Parathyroid adenoma (tissue), 2 donors: ENCODE measurements at regions not wholly inside any gene's neighbourhood (a gene's known extent, or its start where the extent isn't known, plus 50 kb on each side); places are given as distances from the start of the nearest gene placed in this dataset.

ENCODE experiments used
- H2AFZ ChIP-seq: fragments of 300-600 bp; sonication (generic); one replicate; pipeline ENCODE4 v1.7.0; 2017; ENCODE audit warnings: antibody characterized with exemption, mild to moderate bottlenecking
- H3K27ac ChIP-seq: fragments of 300-600 bp; sonication (generic); one replicate; pipeline ENCODE4 v1.7.0; 2017
- H3K27me3 ChIP-seq: fragments of 300-600 bp; sonication (generic); one replicate; pipeline ENCODE4 v1.7.0; 2017; ENCODE audit warnings: low read length; ENCODE audit not compliant: control insufficient read depth, insufficient read depth
- H3K36me3 ChIP-seq: fragments of 300-600 bp; sonication (generic); one replicate; pipeline ENCODE4 v1.7.0; 2017; ENCODE audit warnings: low read length; ENCODE audit not compliant: control insufficient read depth, insufficient read depth
- H3K4me1 ChIP-seq: fragments of 300-600 bp; sonication (generic); one replicate; pipeline ENCODE4 v1.7.0; 2017; ENCODE audit warnings: control low read depth
- H3K4me2 ChIP-seq: fragments of 300-600 bp; sonication (generic); one replicate; pipeline ENCODE4 v1.7.0; 2017; ENCODE audit warnings: low read length
- H3K4me3 ChIP-seq: fragments of 300-600 bp; sonication (generic); one replicate; pipeline ENCODE4 v1.7.0; 2017; ENCODE audit warnings: low read depth, low read length
- H3K79me2 ChIP-seq: fragments of 300-600 bp; sonication (generic); one replicate; pipeline ENCODE4 v1.7.0; 2017; ENCODE audit warnings: control low read depth
- H3K9ac ChIP-seq: fragments of 300-600 bp; sonication (generic); one replicate; pipeline ENCODE4 v1.7.0; 2017; ENCODE audit warnings: mild to moderate bottlenecking
- H3K9me3 ChIP-seq: fragments of 300-600 bp; sonication (generic); one replicate; pipeline ENCODE4 v1.7.0; 2017; ENCODE audit warnings: low read length; ENCODE audit not compliant: control insufficient read depth
- TF ChIP-seq, protein P1 (sequence below): fragments of 300-600 bp; sonication (generic); IDR thresholded peaks from one replicate; pipeline ENCODE4 v1.7.0; 2017; ENCODE audit warnings: antibody characterized with exemption, mild to moderate bottlenecking
- donor health status: primary hyperparathyroidism.

DNA sequence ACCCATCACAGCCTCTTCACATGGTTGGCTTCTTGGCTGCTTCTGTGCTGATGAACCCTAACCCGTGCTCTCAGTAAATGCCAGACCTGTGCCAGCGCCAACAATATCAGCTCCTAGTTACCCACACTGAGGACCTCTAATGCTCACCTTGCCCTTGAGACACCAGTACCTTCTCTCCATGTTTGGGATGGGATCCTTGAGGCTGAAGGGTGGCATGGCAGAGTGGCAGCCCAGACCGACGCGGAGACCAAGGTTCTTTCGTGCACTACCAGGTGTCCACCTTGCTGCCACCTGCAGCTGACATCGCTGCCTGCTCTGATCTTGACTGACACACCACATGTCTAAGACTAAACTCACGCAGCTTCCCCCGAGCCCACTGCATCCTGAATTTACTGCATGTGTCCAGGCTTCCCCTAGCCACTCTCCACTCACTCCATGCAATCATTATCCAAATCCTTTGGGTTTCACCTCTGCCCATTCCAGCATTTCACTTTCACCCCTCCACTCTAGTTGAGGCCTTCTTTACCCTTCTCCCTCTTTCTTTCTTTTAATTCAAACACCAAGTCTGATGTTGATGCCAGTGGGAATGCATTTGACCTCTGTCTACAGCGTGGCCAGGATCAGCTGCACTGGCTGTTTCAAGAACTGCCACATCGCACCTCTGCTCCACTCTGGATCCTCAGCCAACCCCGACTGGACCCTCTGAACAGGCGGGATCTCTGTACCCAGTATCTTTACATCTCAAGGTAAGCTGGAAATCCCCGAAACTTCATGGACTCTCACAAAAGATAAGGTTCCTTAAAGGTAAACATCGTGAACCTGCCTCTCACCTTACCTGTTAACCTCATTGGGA is 294.9 kb downstream of the GLRX3 start:
- Histone ChIP-seq H3K4me1 (no peaks in the 10 kb centered on the region), H3K9me3 (no peaks in the 10 kb centered on the region), H3K27me3 (no peaks in the 10 kb centered on the region), H3K4me3 (no peak overlapping the region), H3K36me3 (no peaks in the 10 kb centered on the region), H3K27ac (no peak overlapping the region), H3K9ac (no peak overlapping the region), H3K4me2 (no peak overlapping the region), H2AFZ (no peak overlapping the region), H3K79me2 (no peaks in the 10 kb centered on the region)
- TF ChIP-seq, protein P1, sequence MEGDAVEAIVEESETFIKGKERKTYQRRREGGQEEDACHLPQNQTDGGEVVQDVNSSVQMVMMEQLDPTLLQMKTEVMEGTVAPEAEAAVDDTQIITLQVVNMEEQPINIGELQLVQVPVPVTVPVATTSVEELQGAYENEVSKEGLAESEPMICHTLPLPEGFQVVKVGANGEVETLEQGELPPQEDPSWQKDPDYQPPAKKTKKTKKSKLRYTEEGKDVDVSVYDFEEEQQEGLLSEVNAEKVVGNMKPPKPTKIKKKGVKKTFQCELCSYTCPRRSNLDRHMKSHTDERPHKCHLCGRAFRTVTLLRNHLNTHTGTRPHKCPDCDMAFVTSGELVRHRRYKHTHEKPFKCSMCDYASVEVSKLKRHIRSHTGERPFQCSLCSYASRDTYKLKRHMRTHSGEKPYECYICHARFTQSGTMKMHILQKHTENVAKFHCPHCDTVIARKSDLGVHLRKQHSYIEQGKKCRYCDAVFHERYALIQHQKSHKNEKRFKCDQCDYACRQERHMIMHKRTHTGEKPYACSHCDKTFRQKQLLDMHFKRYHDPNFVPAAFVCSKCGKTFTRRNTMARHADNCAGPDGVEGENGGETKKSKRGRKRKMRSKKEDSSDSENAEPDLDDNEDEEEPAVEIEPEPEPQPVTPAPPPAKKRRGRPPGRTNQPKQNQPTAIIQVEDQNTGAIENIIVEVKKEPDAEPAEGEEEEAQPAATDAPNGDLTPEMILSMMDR = no peak

DNA sequence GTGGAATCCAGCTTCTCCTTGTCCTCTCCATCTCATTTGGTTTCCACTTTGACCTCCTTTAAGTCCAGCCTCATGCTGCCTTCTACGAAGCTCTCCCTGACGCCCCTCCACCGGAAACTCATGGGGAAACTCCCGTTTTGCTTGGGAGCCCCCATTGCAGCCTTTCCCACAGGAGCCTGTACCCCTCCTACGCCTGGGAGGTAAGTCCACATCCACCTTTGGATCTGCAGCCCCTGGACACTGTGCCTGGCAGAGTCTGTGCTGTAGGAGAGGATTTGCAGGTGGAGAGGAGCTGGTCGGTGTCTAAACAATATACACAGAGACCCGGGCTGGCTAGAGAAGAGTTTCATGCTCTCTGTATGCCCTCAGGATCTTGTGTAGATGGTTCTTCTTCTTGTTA is 296.1 kb downstream of the GLRX3 start:
- Histone ChIP-seq H2AFZ (no peak overlapping the region), H3K4me3 (no peak overlapping the region), H3K27me3 (no peaks in the 10 kb centered on the region), H3K27ac (no peak overlapping the region), H3K36me3 (no peaks in the 10 kb centered on the region), H3K4me2 (no peak overlapping the region), H3K9me3 (no peaks in the 10 kb centered on the region), H3K79me2 (no peaks in the 10 kb centered on the region), H3K4me1 (no peaks in the 10 kb centered on the region), H3K9ac (no peak overlapping the region)
- TF ChIP-seq, protein P1 = no peak

DNA sequence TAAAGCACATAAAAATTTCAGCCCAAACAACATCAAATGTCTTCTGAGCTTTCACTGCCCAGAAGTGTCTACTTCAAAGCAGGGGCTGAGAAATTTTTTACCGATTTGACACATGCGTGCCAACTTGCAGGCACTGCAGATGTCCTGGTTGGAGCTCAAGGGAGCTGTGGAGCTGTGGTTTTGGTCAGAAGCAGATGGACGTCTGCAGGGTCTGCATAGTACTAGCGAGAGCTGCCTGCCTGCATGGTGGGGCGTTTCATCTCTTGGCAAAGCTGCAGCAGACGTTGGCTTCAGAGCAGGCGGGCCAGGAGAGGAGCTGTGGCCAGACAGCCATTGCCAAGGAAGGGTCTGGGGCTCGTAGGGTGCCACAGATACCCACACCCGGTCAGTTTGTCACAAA is 296.7 kb downstream of the GLRX3 start:
- Histone ChIP-seq H3K36me3 (no peaks in the 10 kb centered on the region), H3K27ac (no peak overlapping the region), H3K79me2 (no peaks in the 10 kb centered on the region), H3K9ac (no peak overlapping the region), H3K4me3 (no peak overlapping the region), H3K9me3 (no peaks in the 10 kb centered on the region), H3K4me2 (no peak overlapping the region), H2AFZ (no peak overlapping the region), H3K27me3 (no peaks in the 10 kb centered on the region), H3K4me1 (no peaks in the 10 kb centered on the region)
- TF ChIP-seq, protein P1 = no peak

DNA sequence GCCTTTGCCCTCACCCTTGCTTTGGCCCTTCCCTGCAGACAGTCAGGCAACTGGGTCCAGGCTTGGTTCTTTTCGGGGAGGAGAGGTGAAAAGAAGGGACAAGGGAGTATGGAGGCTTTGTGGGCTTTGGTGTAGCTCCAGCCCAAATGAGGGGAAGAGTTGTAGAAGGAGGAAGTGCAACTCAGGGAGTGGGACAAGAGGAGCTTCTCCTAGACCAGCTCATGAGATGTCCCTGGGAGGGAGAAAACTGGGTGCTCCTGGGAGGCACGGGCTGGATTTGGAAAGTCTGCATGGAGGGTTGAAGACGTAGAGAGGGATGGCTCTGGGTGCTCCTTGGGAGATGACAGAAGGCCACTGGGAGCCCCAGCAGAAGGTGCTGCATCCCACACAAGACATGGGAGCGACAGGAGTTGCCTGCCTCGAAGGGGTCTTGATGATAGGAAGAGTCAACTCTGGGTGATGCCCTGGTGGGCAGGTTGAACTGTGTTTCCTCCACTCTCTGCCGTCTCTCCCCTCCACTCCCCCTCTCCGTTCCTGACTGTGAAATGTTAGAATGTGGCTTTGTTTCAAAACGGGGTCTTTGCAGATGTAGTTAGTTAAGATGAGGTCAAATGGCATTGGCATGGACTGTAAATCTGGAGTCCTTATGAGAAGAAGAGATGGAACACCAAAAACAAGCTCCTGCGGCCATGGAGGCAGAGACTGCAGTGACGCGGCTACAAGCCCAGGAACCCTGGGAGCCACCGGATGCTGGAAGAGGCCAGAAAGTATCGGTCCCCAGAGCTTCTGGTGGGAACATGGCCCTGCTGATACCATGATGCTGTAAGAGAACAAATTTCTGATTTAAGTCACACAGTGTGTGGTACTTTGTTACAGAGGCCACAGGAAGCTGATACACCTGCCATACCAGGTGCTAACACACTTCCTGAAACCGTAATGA is 298.5 kb downstream of the GLRX3 start:
- Histone ChIP-seq H3K9ac (no peak overlapping the region), H3K4me1 (no peaks in the 10 kb centered on the region), H3K4me2 (no peak overlapping the region), H3K4me3 (no peak overlapping the region), H3K27me3 (no peaks in the 10 kb centered on the region), H3K36me3 (no peaks in the 10 kb centered on the region), H3K79me2 (no peaks in the 10 kb centered on the region), H3K27ac (no peak overlapping the region), H3K9me3 (no peaks in the 10 kb centered on the region), H2AFZ (no peak overlapping the region)
- TF ChIP-seq, protein P1 = no peak
